ENCODE measurements at regions not wholly inside any gene's neighbourhood (a gene's known extent, or its start where the extent isn't known, plus 50 kb on each side); places are given as distances from the start of the nearest gene placed in this dataset.
A peak's percentile ranks its signal among the peaks of the same experiment; 100 is the strongest.

GRCh38 chr1:94314222-94314858, 77.0 kb upstream of the ARHGAP29 start:
- no peak overlapping the region for H3K27ac ChIP-seq
- H3K4me3 ChIP-seq: no peak overlapping the region
- no peak for TF ChIP-seq CTCF (IDR thresholded peaks at IDR 0.05)
- no peak for DNase-seq (ENCODE audit: low spot score)

- Histone ChIP-seq H3K4me3 (no peak overlapping the region), H3K27ac (peak overlapping the region in 1 of 2 donors; percentile 13)
- DNase-seq (ENCODE audit: low spot score): no peak
- TF ChIP-seq CTCF (IDR thresholded peaks at IDR 0.05): no peak
These were observed 73.3 kb upstream of the ARHGAP29 start for GRCh38 chr1:94310570-94311270.

GRCh38 chr1:94309829-94310569, 72.6 kb upstream of the ARHGAP29 start:
- Histone ChIP-seq H3K27ac (no peak overlapping the region), H3K4me3 (no peak overlapping the region)
- TF ChIP-seq CTCF (IDR thresholded peaks at IDR 0.05): no peak
- DNase-seq (ENCODE audit: low spot score): no peak

GRCh38 chr1:94309216-94309615, 71.8 kb upstream of the ARHGAP29 start:
- Histone ChIP-seq H3K4me3 (no peak overlapping the region), H3K27ac (no peak overlapping the region)
- no peak for TF ChIP-seq CTCF (IDR thresholded peaks at IDR 0.05)

GRCh38 chr1:94306521-94306920, 69.1 kb upstream of the ARHGAP29 start:
- Histone ChIP-seq H3K27ac (peak overlapping the region; percentile 54 to 65), H3K4me3 (no peak overlapping the region)
- DNase-seq (ENCODE audit: low spot score): no peak
- no peak for TF ChIP-seq CTCF (IDR thresholded peaks at IDR 0.05)

More at GRCh38 chr1:94309216-94309615, 71.8 kb upstream of the ARHGAP29 start:
- DNase-seq (ENCODE audit: low spot score): no peak

GRCh38 chr1:94305704-94306103, 68.3 kb upstream of the ARHGAP29 start:
- H3K4me3 ChIP-seq: no peak overlapping the region
- H3K27ac ChIP-seq: peak overlapping the region; percentile 54 to 65
- DNase-seq (ENCODE audit: low spot score): no peak
- no peak for TF ChIP-seq CTCF (IDR thresholded peaks at IDR 0.05)

Data from coronary artery (tissue), 2 donors.